ENCODE measurements at regions not wholly inside any gene's neighbourhood (a gene's known extent, or its start where the extent isn't known, plus 50 kb on each side); places are given as distances from the start of the nearest gene placed in this dataset.

DNA sequence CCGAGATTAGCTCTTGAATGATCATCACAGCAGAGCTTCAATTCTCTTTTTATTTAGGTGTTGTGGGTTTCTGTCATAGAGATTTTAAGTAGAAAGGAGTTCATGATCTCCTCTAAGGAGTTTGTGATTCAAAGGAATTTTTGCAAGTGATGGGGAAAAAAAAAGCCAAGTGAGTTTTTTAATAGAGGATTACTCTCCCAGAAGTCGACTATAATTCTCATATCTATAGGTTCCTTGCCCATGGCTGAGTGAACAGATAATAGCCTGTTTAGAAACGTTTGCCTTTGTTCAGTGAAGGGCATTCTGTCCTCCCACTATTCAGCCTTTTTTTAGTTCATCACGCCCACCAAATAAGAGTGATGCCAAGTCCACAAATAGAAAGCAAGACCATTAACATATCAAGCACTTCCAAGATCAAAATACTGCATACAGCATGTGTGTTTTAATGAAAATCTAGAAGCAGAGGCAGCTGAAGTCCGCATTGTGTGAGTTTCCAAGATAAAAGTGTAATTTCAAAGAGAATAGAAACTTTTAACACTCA, 398.4 kb upstream of the CNTN3 start:
- H3K36me3 ChIP-seq, result no peaks in the 10 kb centered on the region
- peaks cover 0 to 4% (median 0%) of the 10 kb centered on the region in 3 donors for H3K9me3 ChIP-seq
- no peaks in the 10 kb centered on the region for H3K27me3 ChIP-seq
- 52 to 53% methylated on average over 5 of the region's 5 CpGs for WGBS, 2 donors
- DNase-seq, result no peak
- intact Hi-C loops (cut with DNase I), result no loop called here
- H3K4me3 ChIP-seq, result no peak overlapping the region
- no peak overlapping the region for H3K27ac ChIP-seq
- H3K4me1 ChIP-seq, result no peaks in the 10 kb centered on the region
- TF ChIP-seq, protein P1, sequence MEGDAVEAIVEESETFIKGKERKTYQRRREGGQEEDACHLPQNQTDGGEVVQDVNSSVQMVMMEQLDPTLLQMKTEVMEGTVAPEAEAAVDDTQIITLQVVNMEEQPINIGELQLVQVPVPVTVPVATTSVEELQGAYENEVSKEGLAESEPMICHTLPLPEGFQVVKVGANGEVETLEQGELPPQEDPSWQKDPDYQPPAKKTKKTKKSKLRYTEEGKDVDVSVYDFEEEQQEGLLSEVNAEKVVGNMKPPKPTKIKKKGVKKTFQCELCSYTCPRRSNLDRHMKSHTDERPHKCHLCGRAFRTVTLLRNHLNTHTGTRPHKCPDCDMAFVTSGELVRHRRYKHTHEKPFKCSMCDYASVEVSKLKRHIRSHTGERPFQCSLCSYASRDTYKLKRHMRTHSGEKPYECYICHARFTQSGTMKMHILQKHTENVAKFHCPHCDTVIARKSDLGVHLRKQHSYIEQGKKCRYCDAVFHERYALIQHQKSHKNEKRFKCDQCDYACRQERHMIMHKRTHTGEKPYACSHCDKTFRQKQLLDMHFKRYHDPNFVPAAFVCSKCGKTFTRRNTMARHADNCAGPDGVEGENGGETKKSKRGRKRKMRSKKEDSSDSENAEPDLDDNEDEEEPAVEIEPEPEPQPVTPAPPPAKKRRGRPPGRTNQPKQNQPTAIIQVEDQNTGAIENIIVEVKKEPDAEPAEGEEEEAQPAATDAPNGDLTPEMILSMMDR (IDR thresholded peaks at IDR 0.05), result no peak
- TF ChIP-seq POLR2A (IDR thresholded peaks at IDR 0.05), result no peak

GRCh38 chr3:75014008-75014407, 399.5 kb upstream of the CNTN3 start:
- intact Hi-C loops (cut with DNase I), result no loop called here
- WGBS, 2 donors, result 63 to 81% methylated on average over 1 of the region's 1 CpG
- peaks cover 0 to 4% (median 0%) of the 10 kb centered on the region in 3 donors for H3K9me3 ChIP-seq
- H3K4me3 ChIP-seq, result no peak overlapping the region
- H3K27me3 ChIP-seq, result no peaks in the 10 kb centered on the region
- no peak for DNase-seq
- TF ChIP-seq POLR2A (IDR thresholded peaks at IDR 0.05), result no peak
- TF ChIP-seq, protein P1 (IDR thresholded peaks at IDR 0.05), result no peak
- H3K27ac ChIP-seq, result no peak overlapping the region
- no peaks in the 10 kb centered on the region for H3K36me3 ChIP-seq
- no peaks in the 10 kb centered on the region for H3K4me1 ChIP-seq

DNA sequence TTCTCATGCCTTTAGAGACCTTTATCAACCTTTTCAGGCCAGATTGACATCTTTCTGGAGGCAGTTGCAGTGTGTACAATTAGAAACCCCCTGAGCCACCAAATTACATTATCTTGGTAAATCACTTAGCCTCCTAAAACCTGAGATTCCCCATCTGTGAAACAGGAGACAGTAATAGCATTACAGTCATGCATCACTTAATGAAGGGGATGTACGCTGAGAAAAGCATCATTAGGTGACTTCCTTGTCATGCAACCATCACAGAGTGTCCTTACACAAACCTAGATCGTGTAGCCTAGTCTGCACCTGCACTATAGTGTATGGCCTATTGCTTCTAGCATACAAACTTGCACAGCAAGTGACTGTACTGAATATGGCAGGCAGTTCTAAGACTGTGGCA, 400.8 kb upstream of the CNTN3 start:
- Histone ChIP-seq H3K4me3 (no peak overlapping the region), H3K27me3 (no peaks in the 10 kb centered on the region), H3K9me3 (peaks cover 0 to 4% (median 0%) of the 10 kb centered on the region in 3 donors), H3K27ac (no peak overlapping the region), H3K36me3 (no peaks in the 10 kb centered on the region), H3K4me1 (no peaks in the 10 kb centered on the region)
- TF ChIP-seq, protein P1 (IDR thresholded peaks at IDR 0.05), result no peak
- no peak for TF ChIP-seq POLR2A (IDR thresholded peaks at IDR 0.05)
- intact Hi-C loops (cut with DNase I), result no loop called here
- no peak for DNase-seq
- 46 to 54% methylated on average over 2 of the region's 2 CpGs for WGBS, 2 donors

DNA sequence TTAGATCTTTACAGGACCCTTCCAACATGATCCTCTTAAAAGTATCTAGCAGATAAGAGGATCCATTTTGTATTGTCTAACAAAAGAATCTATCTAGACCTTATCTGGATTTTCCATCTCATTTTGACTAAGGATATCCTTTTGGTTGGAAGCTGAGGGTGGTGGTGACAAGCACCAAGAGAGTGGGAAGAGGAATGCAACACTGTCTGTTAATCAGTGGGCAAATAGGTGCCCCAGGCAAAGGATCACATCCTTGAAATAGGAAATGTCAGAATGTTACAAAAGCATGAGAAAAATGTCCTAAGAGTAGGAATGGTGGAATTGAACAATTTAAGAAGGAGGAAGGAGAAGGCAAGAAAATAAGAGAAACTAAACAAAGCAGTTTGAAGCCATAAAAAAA, 420.7 kb upstream of the CNTN3 start:
- peaks cover 0 to 5% (median 0%) of the 10 kb centered on the region in 3 donors for H3K9me3 ChIP-seq
- H3K27me3 ChIP-seq, result no peaks in the 10 kb centered on the region
- no peak for TF ChIP-seq POLR2A (IDR thresholded peaks at IDR 0.05)
- TF ChIP-seq, protein P1 (IDR thresholded peaks at IDR 0.05), result no peak
- H3K4me3 ChIP-seq, result no peak overlapping the region
- intact Hi-C loops (cut with DNase I), result no loop called here
- no peaks in the 10 kb centered on the region for H3K36me3 ChIP-seq
- no peak overlapping the region for H3K27ac ChIP-seq
- no peaks in the 10 kb centered on the region for H3K4me1 ChIP-seq
- no peak for DNase-seq

DNA sequence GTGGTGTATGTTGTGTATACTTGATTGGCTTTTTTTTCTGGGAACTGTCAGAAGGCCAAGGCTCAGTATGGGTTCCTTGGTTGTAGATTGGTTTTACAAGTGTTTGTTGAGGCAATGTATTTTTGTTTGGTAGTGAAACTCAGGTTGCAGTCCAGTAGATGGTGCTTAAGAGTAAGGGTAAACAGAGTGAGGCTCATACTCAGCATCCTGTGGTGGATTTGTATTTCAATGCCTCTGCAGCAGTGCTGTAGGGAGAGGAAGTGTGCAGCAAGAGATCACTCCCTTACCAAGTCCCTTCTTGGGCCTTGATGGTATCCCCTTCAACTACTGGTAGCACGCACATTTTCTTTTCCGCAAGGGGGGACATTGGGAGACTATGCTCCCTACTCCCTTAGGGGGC, 428.5 kb upstream of the CNTN3 start:
- H3K9me3 ChIP-seq, result peaks cover 0 to 5% (median 0%) of the 10 kb centered on the region in 3 donors
- intact Hi-C loops (cut with DNase I), result no loop called here
- no peak for DNase-seq
- TF ChIP-seq, protein P1 (IDR thresholded peaks at IDR 0.05), result no peak
- TF ChIP-seq POLR2A (IDR thresholded peaks at IDR 0.05), result no peak
- no peaks in the 10 kb centered on the region for H3K36me3 ChIP-seq
- H3K27ac ChIP-seq, result no peak overlapping the region
- no peaks in the 10 kb centered on the region for H3K4me1 ChIP-seq
- H3K4me3 ChIP-seq, result no peak overlapping the region
- 79 to 86% methylated on average over 1 to 2 of the region's 2 CpGs for WGBS, 2 donors
- H3K27me3 ChIP-seq, result no peaks in the 10 kb centered on the region

Data from esophagus squamous epithelium (tissue), 5 donors.